GM18907 (cell line): ENCODE measurements at regions not wholly inside any gene's neighbourhood (a gene's known extent, or its start where the extent isn't known, plus 50 kb on each side); places are given as distances from the start of the nearest gene placed in this dataset.

Experiments
- ATAC-seq: cut with Tn5 transposase; IDR thresholded peaks from one replicate; pipeline ENCODE4 v1.9.1; 2021; ENCODE audit warnings: mild to moderate bottlenecking, moderate library complexity; ENCODE audit not compliant: unreplicated experiment

DNA sequence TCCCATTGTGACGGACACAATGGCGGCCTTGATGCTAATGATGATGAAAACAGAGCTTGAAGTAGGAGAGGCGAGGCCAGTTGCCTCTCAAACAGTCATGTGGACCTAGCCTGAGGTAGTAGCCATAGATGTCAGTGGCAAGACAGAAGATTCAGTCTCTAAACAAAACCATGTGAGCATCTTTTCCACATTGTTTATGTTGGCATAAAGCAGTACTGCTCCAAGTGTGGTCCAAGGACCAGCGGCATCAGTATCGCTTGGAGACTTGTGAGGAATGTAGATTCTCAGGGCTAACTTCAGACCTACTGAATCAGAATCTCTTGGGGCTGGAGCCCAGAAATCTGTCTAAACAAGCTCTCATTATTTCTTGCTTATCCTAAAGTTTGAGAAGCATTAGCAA is 312.8 kb upstream of the JAG1 start:
- ATAC-seq, result no peak

DNA sequence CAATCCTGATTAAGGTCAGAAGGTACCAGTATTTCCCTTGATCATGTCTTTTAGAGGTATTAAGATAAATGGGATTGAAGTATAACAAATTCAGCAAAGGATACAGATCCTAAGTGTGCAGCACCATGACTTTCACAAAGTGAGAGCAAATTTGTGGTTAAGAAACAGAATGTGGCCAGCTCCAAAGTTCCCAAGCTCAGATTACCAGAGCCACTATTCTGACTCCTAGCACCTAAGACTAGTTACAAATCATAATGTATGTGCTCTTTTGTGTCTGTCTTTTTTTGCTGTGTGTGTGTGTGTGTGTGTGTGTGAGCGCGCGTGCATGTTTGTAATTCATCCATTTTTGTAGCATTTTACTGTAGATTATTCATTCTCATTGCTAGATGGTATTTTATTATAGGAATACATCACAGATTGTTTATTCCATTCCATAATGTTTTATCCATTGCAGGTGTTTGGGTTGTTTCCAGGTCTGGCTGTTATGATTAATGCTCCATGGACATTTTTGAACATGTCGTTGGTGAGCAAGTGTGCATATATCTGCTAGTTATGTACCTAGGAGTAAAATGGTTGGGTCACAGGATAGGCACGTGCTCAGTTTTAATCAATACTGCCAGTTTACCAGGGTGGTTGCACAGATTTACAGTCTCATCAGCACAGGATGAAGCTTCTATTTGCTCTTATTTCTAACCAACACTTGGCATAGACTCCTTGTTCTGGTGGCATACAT is 314.0 kb upstream of the JAG1 start:
- ATAC-seq, result no peak

DNA sequence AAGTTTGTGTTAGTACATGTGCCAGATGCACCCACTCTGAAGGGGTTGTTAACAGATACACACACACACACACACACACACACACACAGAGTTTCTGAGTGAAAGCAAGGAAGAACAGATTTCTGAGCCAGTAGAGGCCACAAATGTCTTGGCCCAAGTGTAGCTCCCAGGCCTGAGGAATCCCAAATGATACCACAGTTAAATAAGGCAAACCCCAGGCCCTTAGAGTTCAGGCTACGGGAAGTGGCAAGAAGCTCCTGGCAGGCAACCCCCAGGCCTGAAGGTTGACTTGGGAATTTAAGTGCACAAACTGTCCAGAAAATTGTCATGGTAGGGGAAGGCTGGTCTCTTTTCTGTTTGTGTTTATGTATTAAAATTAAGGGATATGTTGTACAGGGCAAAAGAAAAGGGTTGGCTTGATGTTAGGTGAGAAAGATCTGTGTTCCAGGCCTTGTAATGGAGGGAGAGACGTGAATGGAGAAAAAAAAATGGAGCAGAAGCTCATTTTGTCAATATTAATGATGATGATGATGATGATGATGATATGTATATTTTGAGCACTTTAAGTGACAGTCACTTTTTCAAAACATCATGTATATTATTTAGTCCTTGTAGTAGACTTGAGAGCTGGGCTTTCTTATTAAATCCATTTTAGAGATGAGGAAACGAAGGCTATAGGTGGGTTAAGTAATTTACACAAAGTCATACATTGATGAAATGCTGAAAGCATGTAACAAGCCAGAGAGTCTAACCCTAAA is 317.0 kb upstream of the JAG1 start:
- no peak for ATAC-seq

DNA sequence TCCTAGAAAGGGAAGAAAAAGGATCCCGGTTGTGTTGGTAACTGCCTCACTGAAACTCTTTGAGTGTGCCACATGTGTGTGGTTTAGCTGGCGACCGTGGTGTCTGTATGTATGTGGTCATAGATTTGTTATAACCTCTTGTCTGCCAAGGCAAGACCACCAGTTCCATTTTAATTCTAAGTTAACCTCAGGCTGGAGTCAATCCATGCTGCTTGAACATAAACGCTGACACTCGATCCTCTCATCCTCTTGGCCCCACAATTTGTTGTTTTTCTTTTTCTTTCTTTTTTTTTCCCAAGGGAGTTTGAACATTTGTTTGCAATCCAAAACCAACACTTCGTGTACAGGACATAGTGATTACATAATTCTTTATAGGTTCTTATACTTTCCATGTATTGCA is 318.9 kb upstream of the JAG1 start:
- no peak for ATAC-seq

DNA sequence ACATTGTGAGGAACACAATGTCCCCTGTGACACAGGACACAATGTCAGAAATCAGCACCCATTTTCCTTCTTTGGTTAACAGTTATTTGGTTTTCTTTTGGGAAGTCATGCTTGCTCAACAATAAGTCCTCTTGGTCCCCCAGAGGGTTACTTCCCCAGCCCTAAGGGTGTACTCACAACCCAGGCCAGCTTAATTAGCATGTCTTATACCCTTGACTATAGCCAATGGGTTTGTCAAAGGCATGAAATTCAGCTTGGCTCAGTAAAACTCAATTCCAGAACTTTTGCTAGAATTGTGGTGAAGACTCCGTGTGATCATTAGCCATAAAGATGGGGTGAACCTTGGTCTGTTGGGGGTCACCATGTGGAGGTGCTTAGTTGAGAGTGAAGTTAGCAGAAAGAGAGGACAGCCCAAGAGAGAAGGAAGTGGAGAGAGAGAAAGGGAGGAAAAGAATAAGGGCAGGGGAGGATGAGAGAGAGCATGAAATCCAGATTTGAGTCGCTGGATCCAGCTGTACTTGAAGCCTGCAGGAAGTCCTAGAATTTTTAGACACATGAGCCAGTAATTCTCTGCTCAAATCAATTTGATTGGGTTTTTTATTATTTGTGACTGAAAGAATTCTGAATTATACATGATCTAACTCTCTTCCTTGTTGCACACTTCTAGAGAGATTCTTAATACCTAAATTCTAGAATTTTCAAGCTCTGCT is 321.3 kb upstream of the JAG1 start:
- no peak for ATAC-seq

DNA sequence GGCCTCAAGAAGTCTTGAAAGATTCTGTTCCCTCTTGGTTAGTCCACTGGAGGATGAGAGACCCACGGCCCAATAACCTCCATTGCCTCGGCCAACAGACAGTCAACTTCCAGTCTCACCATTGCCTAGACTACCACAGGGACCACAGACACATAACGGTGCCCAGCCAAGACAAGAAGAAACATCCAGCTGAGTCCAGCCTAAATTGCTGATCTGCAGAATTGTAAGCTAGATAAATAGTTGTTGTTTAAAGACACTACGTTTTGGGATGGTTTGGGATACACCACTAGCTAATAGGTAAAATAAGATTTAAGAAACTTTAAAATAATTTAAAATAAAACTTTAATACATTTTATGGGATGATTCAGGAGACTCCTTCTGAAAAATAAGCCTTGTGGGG is 324.7 kb upstream of the JAG1 start:
- no peak for ATAC-seq

DNA sequence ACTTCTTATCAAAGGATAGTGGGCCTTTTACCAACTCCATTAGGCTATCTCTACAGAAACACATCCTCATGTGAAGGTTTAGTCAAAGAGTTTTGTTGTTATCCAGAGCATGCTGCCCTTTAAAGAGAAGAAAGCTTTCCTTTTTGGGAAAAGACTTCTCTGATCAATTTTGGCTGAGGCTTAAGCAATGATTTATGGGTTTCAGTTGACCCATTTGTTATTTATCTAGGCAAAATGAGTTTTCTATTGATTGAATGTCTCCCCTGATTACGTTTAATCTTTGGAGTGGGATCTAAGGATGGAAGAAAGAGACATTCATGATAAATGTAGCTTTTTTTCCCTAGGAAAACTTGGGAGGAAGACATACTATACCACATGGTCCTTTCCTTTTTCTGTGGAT is 326.6 kb upstream of the JAG1 start:
- ATAC-seq, result no peak

DNA sequence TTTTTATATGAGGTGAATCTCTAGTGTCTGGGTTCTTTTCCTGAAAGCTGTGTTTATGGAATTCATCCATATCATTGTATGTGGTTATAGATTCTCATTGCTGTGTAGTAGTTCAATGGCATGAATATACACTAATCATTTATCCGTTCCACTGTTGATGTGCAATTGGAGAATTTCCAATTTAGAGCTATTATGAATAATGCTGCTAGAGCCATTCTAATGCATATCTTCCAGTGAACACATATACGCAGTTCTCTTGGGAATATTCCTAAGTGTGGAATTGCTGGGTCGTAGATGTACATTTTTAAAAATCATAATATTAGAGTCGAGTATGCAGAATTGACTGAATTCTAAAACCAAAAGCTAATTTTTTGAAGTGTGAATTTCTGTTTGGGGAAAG is 327.5 kb upstream of the JAG1 start:
- ATAC-seq, result no peak

DNA sequence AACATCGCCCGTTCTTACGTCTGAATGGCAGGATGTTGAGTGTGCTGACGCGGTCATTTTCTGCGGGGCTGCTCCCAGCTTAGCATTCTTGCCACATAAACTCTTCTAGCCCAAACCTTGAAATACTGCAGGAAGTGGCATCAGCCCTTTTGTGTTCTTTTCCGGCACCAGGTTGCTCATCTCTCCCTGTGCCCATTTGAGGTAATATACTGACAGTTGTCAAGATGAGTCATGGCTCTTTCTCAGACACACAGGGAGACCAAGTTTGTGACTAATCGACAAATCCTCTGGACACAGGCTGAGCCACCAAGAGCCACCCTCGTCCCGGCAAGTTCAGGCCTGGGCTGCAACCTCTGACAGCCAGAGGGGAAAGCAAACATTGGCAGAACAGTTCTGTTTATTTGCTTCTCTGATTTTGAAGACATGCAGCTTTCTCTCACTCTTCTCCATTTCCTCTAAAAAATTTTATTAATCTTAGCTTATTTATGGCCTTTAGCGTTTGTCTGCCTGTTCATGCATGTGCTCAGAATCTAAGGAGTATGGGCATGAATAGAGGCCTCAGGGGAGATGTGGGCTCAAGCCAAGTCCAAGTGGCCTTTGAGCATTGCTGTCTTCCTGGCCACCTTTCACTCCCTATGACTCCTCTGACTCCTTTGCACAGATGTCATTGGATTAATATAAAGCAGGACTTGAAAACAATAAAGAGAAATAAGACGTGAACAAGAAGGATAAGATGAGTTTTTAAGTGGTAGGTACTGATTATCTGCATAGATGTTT is 328.2 kb upstream of the JAG1 start:
- no peak for ATAC-seq

DNA sequence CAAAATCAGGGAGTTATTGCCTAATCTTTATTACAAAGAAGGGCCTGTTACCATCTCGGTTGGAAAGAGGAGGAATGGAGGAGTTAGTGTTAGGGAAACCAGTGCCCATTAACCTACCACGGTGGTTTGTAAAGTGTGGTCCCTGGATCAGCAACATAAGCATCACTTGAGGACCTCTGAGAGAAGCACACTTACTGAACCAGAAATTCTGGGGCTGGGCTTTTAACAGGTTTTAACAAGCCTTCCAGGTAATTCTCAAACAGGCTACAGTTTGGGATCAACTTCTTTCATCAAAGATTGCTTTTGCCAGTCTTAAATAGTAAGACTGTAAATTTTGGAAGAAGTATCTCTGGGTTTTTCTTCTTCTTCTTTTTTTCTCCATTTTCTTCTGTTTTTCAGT is 329.5 kb upstream of the JAG1 start:
- no peak for ATAC-seq

DNA sequence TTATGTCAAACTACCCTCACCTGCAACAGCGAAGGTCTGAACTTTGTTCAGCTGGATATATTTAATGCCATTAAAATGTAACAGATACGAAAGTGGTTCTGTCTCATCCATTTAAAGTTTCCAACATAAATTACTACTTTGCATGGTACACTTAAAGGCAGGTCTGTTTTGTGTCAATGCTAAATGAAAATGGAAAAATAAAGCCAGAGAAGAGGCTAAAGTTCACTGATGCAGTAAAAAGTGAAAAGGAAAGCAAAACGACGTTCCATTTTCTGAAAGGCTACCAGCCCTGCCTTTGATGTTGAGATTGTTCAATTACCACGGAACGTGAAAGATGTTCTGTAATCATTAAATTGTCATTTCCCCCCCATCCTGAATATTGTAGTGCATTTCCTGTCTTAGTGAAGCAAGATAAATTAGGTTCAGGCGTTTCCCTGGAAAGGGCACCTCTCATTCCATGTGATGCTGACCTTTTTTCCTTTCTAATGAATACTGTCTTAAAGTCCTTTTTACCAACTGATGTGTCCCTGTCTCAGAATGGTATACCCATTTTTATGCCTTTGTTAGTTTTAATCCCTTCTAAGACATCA is 334.7 kb upstream of the JAG1 start:
- no peak for ATAC-seq

DNA sequence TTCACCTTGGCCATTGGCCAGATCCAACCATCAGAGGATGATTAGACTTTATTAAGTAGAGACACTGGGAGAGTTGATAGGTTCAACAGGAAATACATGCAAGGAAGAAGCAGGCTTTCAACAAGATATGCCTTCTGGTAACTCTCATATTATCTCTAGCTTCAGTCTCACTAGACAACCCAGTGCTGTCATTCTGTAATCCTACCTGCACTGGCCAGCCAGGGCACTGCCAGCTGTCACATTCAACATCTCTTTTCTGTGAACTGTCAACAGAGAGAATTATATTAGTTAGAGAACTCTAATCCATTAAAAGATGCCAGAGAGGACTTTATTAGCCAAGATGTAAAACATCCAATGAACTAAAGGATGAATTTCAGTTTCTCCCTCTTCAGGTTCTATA is 337.9 kb upstream of the JAG1 start:
- ATAC-seq, result no peak

DNA sequence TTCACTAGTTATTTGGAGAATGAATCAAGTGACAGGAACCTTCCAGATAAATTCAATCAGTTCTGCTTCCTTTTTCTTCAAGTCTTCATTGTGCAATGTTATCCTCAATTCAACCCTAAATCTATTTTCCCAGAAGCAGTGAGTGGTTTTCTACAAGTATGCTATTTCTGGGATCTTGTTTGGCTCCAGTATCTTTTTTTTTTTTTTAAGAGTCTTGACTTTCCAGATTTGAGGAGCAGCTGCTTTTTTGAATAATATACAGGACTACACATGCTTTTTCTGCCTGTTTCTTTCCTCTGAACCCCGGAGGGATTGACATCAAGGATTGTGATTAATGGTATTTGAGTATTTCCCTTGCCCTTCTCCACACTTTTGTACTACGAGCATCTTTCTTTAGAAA is 339.2 kb upstream of the JAG1 start:
- ATAC-seq, result no peak

DNA sequence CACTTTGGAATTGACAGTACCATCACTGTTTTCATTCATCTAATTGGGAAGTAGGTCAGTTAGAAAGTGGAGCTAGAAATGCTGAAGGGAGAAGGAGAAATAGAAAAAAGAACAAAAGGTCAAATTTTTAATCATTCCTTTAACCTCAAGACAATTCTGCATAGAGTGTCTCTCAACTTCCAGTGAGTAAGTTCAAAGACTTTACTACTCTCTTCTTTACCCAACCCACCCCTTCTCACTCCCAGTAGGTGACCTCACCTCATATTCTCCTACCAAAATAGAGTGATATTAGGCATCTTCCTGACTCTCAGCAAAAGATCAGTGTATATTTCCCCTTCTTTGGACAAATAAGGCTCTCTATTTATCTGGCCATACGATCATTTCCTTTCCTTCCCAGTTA is 340.0 kb upstream of the JAG1 start:
- ATAC-seq, result no peak

DNA sequence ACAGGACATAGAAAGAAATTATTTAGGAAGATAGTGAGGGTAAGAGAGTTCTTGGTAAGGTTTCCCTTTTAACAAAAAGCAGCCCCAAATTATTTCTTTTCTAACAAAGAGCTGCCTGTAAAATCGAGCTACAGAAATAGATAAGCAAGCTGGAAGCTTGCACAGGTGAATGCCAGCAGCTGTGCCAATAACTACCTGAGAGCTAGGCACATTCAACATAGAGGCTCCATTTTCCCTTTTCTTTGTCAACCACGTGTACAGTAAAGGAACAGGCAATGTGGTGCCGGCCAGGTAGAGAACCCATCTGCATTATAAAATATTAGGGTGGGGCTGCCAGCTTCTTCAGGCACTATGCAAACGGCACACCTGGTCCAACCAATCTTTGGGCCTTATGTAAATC is 341.6 kb upstream of the JAG1 start:
- ATAC-seq, result no peak

DNA sequence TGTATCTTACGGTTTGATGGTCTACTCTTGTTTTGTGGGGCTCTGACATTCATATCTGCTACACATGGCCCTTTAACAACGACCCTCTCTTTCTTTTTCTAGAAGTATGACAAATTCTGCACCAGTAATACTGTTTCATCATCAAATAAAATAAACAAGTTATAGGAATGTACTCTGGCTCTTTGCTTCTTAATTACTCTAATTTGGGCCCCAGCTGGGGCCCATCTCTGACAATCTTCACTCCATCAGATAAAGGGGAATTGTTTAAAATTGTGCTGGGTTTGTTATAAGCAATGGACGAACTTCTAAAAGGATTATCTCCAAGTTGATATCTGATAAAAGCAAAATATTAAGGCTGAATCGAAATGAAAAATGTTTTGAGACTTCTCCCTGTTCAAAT is 343.6 kb upstream of the JAG1 start:
- no peak for ATAC-seq

DNA sequence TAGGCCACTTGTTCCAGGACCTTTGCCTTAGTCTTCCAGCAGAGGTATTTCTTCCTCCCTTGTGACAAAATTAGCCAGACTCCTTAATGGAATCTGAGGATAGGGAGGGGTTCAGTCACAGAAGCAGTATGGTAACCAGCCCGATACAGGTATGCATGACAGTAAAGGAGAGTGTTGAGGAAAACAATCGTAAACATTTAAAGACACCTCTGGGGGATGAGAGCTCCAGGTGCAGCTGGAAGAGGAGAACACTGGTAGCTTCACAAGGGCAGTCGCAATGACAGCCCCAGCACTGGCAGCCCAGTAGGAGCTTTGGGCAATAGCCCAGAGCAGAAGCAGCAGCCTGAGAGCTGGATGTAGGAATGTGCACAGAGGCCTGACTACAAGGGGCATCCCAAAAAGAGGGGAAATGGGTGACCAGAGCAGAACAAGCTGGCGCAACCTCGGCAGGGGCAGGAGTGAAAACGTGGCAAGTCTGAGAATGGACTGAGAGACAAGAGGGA is 344.9 kb upstream of the JAG1 start:
- ATAC-seq, result no peak

DNA sequence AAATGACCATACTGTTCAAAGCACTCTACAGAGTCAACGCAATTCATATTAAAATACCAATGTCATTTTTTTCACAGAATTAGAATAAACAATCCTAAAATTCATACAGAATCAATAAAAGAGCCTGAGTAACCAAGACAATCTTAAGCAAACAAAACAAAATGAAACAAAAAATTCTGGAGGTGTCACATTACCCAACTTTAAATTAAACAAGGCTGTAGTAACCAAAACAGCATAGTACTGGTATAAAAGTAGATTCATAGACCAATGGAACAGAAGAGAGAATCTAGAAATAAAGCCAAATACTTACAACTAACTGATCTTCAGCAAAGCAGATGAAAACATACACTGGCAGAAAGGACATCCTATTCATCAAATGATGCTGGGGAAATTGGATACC is 346.9 kb upstream of the JAG1 start:
- ATAC-seq, result no peak

DNA sequence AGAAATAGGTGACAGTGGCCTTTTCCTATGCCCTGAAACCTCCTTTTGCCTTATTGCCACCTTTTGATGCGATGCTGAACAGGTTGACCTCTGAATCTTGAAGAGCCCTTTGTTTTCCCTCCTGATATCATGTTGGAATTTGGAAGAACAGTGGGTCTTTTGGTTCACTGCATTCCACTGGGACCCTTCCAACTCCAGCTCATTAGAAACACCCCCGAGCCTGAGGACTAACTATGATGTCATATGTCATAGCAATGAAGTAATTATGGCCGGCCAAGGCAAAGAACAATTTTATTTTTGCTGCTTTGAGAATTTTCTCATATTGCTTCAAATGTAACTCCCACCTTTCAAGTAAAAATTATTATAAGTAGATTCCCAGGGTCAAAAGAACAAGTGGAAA is 353.4 kb upstream of the JAG1 start:
- no peak for ATAC-seq

DNA sequence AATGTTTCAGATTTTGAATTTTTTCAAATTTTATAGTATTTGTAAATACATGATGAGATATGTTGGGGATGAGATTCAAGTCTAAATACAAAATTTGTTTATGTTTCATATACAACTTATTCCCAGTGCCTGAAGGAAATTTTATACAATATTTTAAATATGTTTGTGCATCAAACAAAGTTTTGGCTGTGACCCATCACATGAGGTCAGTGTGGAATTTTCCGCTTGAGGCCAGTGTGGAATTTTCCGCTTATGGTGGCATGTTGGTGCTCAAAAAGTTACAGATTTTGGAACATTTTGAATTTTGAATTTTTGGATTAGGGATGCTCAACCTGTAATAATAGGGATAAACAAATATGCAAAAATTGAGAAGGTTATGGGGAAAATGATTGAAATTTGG is 356.6 kb upstream of the JAG1 start:
- ATAC-seq, result no peak

DNA sequence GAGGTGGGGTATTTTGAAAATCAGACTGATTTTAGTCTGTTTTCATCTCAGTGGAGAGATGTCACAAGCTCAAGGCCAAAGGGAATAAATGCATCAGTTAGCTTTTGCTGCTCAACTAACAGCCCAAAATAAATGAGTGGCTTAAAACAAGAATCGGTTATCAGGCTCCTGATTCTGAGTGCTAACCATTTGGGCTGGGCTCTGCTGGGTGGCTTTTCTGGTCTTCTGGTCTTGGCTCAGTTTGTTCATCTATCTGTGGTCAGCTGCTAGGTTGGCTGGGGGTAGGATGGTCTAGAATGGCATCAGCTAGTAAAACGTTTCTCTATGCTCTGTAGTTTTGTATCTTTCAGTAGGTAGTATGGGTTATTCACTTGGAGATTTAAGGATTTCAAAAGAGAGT is 357.5 kb upstream of the JAG1 start:
- ATAC-seq, result no peak
